Progenitor cell of endocrine pancreas (in vitro differentiated cells): ENCODE measurements at regions not wholly inside any gene's neighbourhood (a gene's known extent, or its start where the extent isn't known, plus 50 kb on each side); places are given as distances from the start of the nearest gene placed in this dataset.

Source experiments
- DNase-seq: peaks from one replicate; pipeline ENCODE4 v3.0.0; 2021; ENCODE audit warnings: low spot score; ENCODE audit not compliant: unreplicated experiment
- H3K27ac Mint-ChIP-seq: 2 replicates; pipeline ENCODE4 v1.8.0; 2021; ENCODE audit warnings: mild to moderate bottlenecking, moderate library complexity, mixed read lengths
- H3K27me3 Mint-ChIP-seq: 2 replicates; pipeline ENCODE4 v1.8.0; 2021; ENCODE audit warnings: mixed read lengths
- H3K36me3 Mint-ChIP-seq: 2 replicates; pipeline ENCODE4 v1.8.0; 2022; ENCODE audit warnings: mixed read lengths; ENCODE audit not compliant: insufficient read depth
- H3K4me1 Mint-ChIP-seq: 2 replicates; pipeline ENCODE4 v1.8.0; 2021; ENCODE audit warnings: low read depth, mixed read lengths
- H3K4me3 Mint-ChIP-seq: 2 replicates; pipeline ENCODE4 v1.8.0; 2021; ENCODE audit warnings: low read depth, mild to moderate bottlenecking, moderate library complexity, mixed read lengths
- H3K9me3 Mint-ChIP-seq: 2 replicates; pipeline ENCODE4 v1.8.0; 2021; ENCODE audit warnings: low read depth, mixed read lengths
- CTCF ChIP-seq: fragments of 200-600 bp; sonication (generic); IDR thresholded peaks from one replicate; pipeline ENCODE4 v1.5.0; 2021; ENCODE audit warnings: antibody characterized with exemption, mild to moderate bottlenecking; ENCODE audit not compliant: unreplicated experiment

GRCh38 chr9:94014920-94015319 lies 59.8 kb upstream of the BARX1 start:
- TF ChIP-seq CTCF = no peak
- H3K27me3 Mint-ChIP-seq = peaks cover 4% of the 10 kb centered on the region
- H3K27ac Mint-ChIP-seq = no peak overlapping the region
- H3K4me3 Mint-ChIP-seq = no peak overlapping the region
- H3K4me1 Mint-ChIP-seq = no peaks in the 10 kb centered on the region
- no peaks in the 10 kb centered on the region for H3K9me3 Mint-ChIP-seq
- H3K36me3 Mint-ChIP-seq = no peaks in the 10 kb centered on the region
- DNase-seq = no peak

- H3K27me3 Mint-ChIP-seq = peaks cover 4% of the 10 kb centered on the region
- H3K4me3 Mint-ChIP-seq = no peak overlapping the region
- H3K9me3 Mint-ChIP-seq = no peaks in the 10 kb centered on the region
- H3K27ac Mint-ChIP-seq = no peak overlapping the region
- no peaks in the 10 kb centered on the region for H3K36me3 Mint-ChIP-seq
- no peaks in the 10 kb centered on the region for H3K4me1 Mint-ChIP-seq
- peak; percentile 75 for TF ChIP-seq CTCF
- DNase-seq = no peak
Measured at GRCh38 chr9:94014066-94014654, 59.0 kb upstream of the BARX1 start.

GRCh38 chr9:94010980-94011533 lies 55.9 kb upstream of the BARX1 start:
- DNase-seq = no peak
- Mint-ChIP-seq H3K4me3 (no peak overlapping the region), H3K9me3 (no peaks in the 10 kb centered on the region), H3K27me3 (peaks cover 12% of the 10 kb centered on the region), H3K36me3 (no peaks in the 10 kb centered on the region), H3K4me1 (no peaks in the 10 kb centered on the region), H3K27ac (no peak overlapping the region)
- TF ChIP-seq CTCF = no peak

GRCh38 chr9:94005272-94005901 lies 50.2 kb upstream of the BARX1 start:
- H3K27me3 Mint-ChIP-seq = peaks cover 17% of the 10 kb centered on the region
- no peaks in the 10 kb centered on the region for H3K9me3 Mint-ChIP-seq
- H3K27ac Mint-ChIP-seq = no peak overlapping the region
- no peak for TF ChIP-seq CTCF
- DNase-seq = no peak
- no peaks in the 10 kb centered on the region for H3K36me3 Mint-ChIP-seq
- no peak overlapping the region for H3K4me3 Mint-ChIP-seq
- H3K4me1 Mint-ChIP-seq = no peaks in the 10 kb centered on the region
